HL-60 (cell line): ENCODE measurements at regions not wholly inside any gene's neighbourhood (a gene's known extent, or its start where the extent isn't known, plus 50 kb on each side); places are given as distances from the start of the nearest gene placed in this dataset.

Experiments used
- DNase-seq, 2 experiments: peaks; one replicate each; pipeline ENCODE4 v3.0.0-alpha.2; 2010 to 2020; ENCODE audit warnings: low read depth in 1 of 2, low spot score in 1 of 2
- H3K27ac ChIP-seq: fragments of 250-450 bp; sonication (Bioruptor Pico); replicated peaks from 2 replicates; pipeline ENCODE4 v1.5.1; 2020; ENCODE audit warnings: mild to moderate bottlenecking, moderate library complexity
- H3K27me3 ChIP-seq: fragments of 250-450 bp; sonication (Bioruptor Pico); 2 replicates; pipeline ENCODE4 v1.5.1; 2021; ENCODE audit warnings: mild to moderate bottlenecking, moderate library complexity; ENCODE audit not compliant: insufficient read depth, poor library complexity, severe bottlenecking
- H3K4me3 ChIP-seq: replicated peaks from 2 replicates; pipeline ENCODE4 v1.5.1; 2011; ENCODE audit warnings: mild to moderate bottlenecking, control low read depth, low read length; ENCODE audit not compliant: insufficient read depth
- GABPA ChIP-seq: IDR thresholded peaks from 2 replicates; pipeline ENCODE4 v1.6.1; 2012; ENCODE audit warnings: low read depth
- POLR2AphosphoS5 ChIP-seq: IDR thresholded peaks from 2 replicates; pipeline ENCODE4 v1.6.1; 2012; ENCODE audit warnings: low read depth
- SPI1 ChIP-seq: IDR thresholded peaks from 2 replicates; pipeline ENCODE4 v1.6.1; 2012; ENCODE audit warnings: low read depth, mild to moderate bottlenecking, borderline replicate concordance
- TF ChIP-seq, protein P1 (sequence below): IDR thresholded peaks from one replicate; pipeline ENCODE4 v1.5.1; 2011; ENCODE audit warnings: low read length, control low read depth, inconsistent platforms; ENCODE audit not compliant: insufficient read depth
- TF ChIP-seq, protein P2 (sequence below): IDR thresholded peaks from 2 replicates; pipeline ENCODE4 v1.6.1; 2012; ENCODE audit warnings: low read depth; ENCODE audit not compliant: insufficient replicate concordance

DNA sequence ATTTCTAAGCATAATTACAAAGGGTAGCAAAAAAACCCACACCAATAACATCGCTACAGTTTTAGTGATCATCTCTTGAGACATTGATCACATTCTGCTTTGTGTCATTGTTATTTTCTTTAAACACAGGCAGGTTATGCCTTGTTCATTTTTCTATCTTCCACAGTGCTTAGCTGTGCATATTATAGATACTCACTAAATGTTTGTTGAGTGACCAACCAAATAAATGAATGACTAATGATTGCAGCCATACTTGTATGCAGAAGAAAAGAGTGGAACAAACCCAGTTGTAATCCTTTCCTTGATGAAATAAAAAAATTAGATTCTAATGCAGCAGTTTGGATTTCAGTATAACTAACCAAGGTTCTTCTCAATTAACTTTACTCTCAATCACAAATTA lies 81.0 kb upstream of the RASSF8 start:
- H3K4me3 ChIP-seq = no peak overlapping the region
- TF ChIP-seq GABPA (no peak), SPI1 (no peak), POLR2AphosphoS5 (no peak)
- TF ChIP-seq, protein P1, sequence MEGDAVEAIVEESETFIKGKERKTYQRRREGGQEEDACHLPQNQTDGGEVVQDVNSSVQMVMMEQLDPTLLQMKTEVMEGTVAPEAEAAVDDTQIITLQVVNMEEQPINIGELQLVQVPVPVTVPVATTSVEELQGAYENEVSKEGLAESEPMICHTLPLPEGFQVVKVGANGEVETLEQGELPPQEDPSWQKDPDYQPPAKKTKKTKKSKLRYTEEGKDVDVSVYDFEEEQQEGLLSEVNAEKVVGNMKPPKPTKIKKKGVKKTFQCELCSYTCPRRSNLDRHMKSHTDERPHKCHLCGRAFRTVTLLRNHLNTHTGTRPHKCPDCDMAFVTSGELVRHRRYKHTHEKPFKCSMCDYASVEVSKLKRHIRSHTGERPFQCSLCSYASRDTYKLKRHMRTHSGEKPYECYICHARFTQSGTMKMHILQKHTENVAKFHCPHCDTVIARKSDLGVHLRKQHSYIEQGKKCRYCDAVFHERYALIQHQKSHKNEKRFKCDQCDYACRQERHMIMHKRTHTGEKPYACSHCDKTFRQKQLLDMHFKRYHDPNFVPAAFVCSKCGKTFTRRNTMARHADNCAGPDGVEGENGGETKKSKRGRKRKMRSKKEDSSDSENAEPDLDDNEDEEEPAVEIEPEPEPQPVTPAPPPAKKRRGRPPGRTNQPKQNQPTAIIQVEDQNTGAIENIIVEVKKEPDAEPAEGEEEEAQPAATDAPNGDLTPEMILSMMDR = no peak
- TF ChIP-seq, protein P2, sequence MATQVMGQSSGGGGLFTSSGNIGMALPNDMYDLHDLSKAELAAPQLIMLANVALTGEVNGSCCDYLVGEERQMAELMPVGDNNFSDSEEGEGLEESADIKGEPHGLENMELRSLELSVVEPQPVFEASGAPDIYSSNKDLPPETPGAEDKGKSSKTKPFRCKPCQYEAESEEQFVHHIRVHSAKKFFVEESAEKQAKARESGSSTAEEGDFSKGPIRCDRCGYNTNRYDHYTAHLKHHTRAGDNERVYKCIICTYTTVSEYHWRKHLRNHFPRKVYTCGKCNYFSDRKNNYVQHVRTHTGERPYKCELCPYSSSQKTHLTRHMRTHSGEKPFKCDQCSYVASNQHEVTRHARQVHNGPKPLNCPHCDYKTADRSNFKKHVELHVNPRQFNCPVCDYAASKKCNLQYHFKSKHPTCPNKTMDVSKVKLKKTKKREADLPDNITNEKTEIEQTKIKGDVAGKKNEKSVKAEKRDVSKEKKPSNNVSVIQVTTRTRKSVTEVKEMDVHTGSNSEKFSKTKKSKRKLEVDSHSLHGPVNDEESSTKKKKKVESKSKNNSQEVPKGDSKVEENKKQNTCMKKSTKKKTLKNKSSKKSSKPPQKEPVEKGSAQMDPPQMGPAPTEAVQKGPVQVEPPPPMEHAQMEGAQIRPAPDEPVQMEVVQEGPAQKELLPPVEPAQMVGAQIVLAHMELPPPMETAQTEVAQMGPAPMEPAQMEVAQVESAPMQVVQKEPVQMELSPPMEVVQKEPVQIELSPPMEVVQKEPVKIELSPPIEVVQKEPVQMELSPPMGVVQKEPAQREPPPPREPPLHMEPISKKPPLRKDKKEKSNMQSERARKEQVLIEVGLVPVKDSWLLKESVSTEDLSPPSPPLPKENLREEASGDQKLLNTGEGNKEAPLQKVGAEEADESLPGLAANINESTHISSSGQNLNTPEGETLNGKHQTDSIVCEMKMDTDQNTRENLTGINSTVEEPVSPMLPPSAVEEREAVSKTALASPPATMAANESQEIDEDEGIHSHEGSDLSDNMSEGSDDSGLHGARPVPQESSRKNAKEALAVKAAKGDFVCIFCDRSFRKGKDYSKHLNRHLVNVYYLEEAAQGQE = no peak
- H3K27ac ChIP-seq = no peak overlapping the region
- no peak for DNase-seq
- H3K27me3 ChIP-seq = no peaks in the 10 kb centered on the region

DNA sequence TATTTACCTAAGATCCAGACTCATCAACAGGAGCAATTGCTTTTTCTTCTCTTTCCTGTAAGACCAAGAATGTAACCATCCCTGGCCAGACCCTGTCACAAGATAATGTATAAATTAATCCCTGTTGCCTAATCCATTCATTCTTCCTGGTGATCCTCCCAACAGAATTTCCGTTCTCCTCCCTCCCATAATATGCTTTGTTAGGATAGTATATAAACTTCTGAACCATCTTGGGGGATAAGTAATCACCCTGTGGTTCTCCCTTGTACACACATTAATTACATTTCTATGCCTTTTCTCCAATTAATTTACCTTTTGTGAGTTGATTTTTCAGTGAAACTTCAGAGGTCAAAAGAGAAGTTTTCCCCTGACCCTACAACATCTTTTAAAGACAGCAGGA lies 76.2 kb upstream of the RASSF8 start:
- Histone ChIP-seq H3K27me3 (no peaks in the 10 kb centered on the region), H3K4me3 (no peak overlapping the region), H3K27ac (no peak overlapping the region)
- DNase-seq = no peak
- TF ChIP-seq, protein P1 = no peak
- TF ChIP-seq, protein P2 = no peak
- TF ChIP-seq GABPA (no peak), SPI1 (no peak), POLR2AphosphoS5 (no peak)

DNA sequence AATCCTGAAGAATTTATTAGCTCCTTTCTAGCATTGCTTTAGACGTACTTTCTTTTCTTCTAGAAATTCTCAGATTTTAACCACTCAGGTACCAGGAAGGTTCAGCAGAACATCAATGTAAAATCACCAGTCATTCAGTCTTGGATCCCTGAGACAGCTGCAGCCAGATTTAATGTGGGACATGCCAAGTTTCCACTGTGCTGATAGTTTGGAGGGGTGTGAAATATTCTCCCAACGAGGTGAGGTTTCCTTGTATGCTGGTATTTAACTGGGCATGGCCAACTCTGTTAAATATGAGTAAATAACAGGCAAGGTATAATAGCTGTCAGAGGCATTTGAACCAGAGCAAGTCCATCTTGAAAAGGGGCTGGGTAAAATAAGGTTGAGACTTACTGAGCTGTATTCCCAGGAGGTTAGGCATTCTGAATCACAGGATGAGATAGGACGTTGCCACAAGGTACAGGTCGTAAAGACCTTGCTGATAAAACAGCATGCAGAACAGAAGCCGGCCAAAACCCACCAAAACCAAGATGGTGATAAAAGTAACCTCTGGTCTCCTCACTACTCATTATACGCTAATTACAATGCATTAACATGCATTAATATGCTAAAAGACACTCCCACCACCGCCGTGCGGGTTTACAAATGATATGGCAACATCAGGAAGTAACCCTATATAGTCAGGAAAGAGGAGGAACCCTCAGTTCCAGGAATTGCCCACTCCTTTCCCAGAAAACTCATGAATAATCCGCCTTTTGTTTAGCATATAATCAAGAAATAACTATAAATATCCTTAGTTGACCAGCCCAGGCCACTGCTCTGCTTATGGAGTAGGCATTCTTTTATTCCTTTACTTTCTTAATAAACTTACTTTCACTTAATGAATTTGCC lies 75.2 kb upstream of the RASSF8 start:
- no peak for TF ChIP-seq SPI1
- TF ChIP-seq POLR2AphosphoS5 = no peak
- TF ChIP-seq, protein P1 = no peak
- no peak for TF ChIP-seq GABPA
- TF ChIP-seq, protein P2 = no peak
- Histone ChIP-seq H3K4me3 (no peak overlapping the region), H3K27me3 (no peaks in the 10 kb centered on the region), H3K27ac (no peak overlapping the region)
- no peak for DNase-seq
